Upper lobe of right lung (tissue), 1 donor: ENCODE measurements at regions not wholly inside any gene's neighbourhood (a gene's known extent, or its start where the extent isn't known, plus 50 kb on each side); places are given as distances from the start of the nearest gene placed in this dataset.

Experiments used
- ATAC-seq: fragments of 200-7000 bp; cut with Tn5 transposase; one replicate; pipeline ENCODE4 v1.9.1; 2020; ENCODE audit warnings: mild to moderate bottlenecking, moderate library complexity
- DNase-seq: peaks from one replicate; pipeline ENCODE4 v3.0.0-alpha.2; 2020
- H3K27ac ChIP-seq: fragments of 200-600 bp; one replicate; pipeline ENCODE4 v1.8.0; 2022
- H3K27me3 ChIP-seq: fragments of 200-600 bp; one replicate; pipeline ENCODE4 v1.8.0; 2022; ENCODE audit warnings: mild to moderate bottlenecking
- H3K36me3 ChIP-seq: fragments of 200-600 bp; one replicate; pipeline ENCODE4 v1.8.0; 2022
- H3K4me1 ChIP-seq: fragments of 200-600 bp; one replicate; pipeline ENCODE4 v1.8.0; 2022
- H3K4me3 ChIP-seq: fragments of 200-600 bp; one replicate; pipeline ENCODE4 v1.8.0; 2022; ENCODE audit warnings: mild to moderate bottlenecking
- H3K9me3 ChIP-seq: fragments of 200-600 bp; one replicate; pipeline ENCODE4 v1.8.0; 2022
- intact Hi-C: fragments of 100-400 bp; cut with DNase I; formaldehyde crosslinking; loops from one replicate; pipeline ENCODE4 v1.11.0; 2022
- TF ChIP-seq, protein P1 (sequence below): fragments of 200-600 bp; IDR thresholded peaks from one replicate; pipeline ENCODE4 v1.8.0; 2022; ENCODE audit warnings: antibody characterized with exemption
- donor health status: DM: no; HTN: yes; CAD: no; lungs with severe emphysema.

GRCh38 chr20:48057251-48057650, 272.0 kb upstream of the SULF2 start:
- H3K36me3 ChIP-seq: no peaks in the 10 kb centered on the region
- H3K4me3 ChIP-seq: no peak overlapping the region
- ATAC-seq (no peak), DNase-seq (no peak)
- TF ChIP-seq, protein P1, sequence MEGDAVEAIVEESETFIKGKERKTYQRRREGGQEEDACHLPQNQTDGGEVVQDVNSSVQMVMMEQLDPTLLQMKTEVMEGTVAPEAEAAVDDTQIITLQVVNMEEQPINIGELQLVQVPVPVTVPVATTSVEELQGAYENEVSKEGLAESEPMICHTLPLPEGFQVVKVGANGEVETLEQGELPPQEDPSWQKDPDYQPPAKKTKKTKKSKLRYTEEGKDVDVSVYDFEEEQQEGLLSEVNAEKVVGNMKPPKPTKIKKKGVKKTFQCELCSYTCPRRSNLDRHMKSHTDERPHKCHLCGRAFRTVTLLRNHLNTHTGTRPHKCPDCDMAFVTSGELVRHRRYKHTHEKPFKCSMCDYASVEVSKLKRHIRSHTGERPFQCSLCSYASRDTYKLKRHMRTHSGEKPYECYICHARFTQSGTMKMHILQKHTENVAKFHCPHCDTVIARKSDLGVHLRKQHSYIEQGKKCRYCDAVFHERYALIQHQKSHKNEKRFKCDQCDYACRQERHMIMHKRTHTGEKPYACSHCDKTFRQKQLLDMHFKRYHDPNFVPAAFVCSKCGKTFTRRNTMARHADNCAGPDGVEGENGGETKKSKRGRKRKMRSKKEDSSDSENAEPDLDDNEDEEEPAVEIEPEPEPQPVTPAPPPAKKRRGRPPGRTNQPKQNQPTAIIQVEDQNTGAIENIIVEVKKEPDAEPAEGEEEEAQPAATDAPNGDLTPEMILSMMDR: no peak
- intact Hi-C loops: no loop called here
- H3K27me3 ChIP-seq: no peaks in the 10 kb centered on the region
- no peak overlapping the region for H3K27ac ChIP-seq
- H3K9me3 ChIP-seq: no peaks in the 10 kb centered on the region
- no peaks in the 10 kb centered on the region for H3K4me1 ChIP-seq

DNA sequence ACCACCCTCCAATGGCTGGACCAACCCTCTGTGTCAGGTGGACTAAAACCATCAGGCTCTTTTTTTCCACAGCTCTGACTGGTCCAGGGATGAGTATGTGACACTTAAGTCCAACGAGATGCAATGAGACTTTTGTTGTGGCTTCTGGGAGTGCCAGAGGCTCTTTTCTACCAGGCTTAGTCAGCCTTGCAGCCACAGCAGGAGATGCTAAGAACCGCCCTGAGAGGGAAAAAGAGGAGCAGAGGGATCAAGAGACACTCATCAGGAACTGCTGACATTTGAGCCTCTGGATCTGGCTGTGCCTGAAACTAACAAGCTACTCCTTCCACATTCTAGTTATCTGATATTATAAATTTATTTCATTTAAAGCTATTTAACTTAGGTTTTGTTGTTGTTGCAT, 270.9 kb upstream of the SULF2 start:
- no peak for ATAC-seq
- no peaks in the 10 kb centered on the region for H3K4me1 ChIP-seq
- intact Hi-C loops: no loop called here
- no peak overlapping the region for H3K4me3 ChIP-seq
- DNase-seq: no peak
- no peaks in the 10 kb centered on the region for H3K36me3 ChIP-seq
- no peak overlapping the region for H3K27ac ChIP-seq
- H3K27me3 ChIP-seq: no peaks in the 10 kb centered on the region
- TF ChIP-seq, protein P1: no peak
- H3K9me3 ChIP-seq: no peaks in the 10 kb centered on the region

DNA sequence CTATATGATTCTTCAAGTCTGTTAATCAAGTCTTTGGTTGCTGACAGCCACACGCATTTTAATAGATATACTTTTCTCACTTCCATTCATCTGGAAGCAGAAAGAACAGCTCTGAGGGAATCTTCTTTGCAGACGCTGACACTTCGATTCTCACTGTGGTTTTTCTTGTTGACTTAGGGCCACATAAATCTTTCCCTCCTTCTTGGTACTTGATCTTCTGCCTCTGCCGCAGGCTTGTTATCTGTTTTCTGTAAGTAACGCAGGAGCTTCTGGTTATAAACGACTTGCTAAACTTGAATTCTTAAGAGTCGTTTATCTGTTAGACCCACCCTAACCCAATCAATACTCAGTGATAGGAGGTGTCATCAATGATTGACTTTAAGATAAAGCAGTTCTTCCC, 268.8 kb upstream of the SULF2 start:
- TF ChIP-seq, protein P1: no peak
- Histone ChIP-seq H3K27ac (no peak overlapping the region), H3K4me3 (no peak overlapping the region), H3K4me1 (no peaks in the 10 kb centered on the region), H3K9me3 (no peaks in the 10 kb centered on the region), H3K27me3 (no peaks in the 10 kb centered on the region), H3K36me3 (no peaks in the 10 kb centered on the region)
- no peak for DNase-seq
- no peak for ATAC-seq
- intact Hi-C loops: no loop called here

GRCh38 chr20:48052475-48052835, 267.2 kb upstream of the SULF2 start:
- intact Hi-C loops: no loop called here

DNA sequence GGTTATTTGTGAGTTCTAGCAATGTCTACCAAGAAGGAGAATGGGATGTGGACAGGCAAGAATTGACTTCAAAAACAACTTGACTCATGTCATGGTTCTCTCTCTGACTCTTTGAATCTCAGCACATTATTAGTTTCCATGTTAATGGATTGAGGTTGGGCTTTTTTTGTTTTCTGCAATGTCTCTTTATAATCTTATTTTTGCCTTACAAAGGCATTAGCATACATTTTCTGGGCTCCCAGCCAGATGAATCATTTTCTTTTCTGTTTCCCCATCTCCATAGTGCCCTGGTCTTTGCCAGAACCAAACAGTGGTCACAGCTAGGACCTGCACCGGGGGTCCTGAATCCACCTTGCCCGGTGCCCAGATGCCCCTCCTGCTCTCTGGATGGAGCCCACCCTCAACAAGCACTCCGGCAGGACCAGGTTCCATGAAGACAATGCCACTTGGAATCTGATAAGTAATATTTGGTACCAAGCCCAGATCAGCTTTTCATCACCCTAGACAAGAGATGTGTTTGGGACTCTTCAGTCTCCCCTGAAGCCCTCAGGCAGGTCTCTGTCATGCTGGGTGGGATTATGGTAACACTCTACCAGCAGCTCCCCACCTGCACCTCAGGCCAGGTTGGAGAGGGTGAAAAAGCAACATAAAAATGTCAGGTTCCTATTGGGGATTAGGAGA, 266.7 kb upstream of the SULF2 start:
- no peaks in the 10 kb centered on the region for H3K4me1 ChIP-seq
- H3K4me3 ChIP-seq: no peak overlapping the region
- intact Hi-C loops: no loop called here
- H3K27ac ChIP-seq: no peak overlapping the region
- DNase-seq (no peak), ATAC-seq (no peak)
- H3K27me3 ChIP-seq: no peaks in the 10 kb centered on the region
- TF ChIP-seq, protein P1: no peak
- no peaks in the 10 kb centered on the region for H3K9me3 ChIP-seq
- no peaks in the 10 kb centered on the region for H3K36me3 ChIP-seq

More at GRCh38 chr20:48052475-48052835, 267.2 kb upstream of the SULF2 start:
- ATAC-seq: no peak
- DNase-seq: no peak
- Histone ChIP-seq H3K4me1 (no peaks in the 10 kb centered on the region), H3K4me3 (no peak overlapping the region), H3K27ac (no peak overlapping the region), H3K9me3 (no peaks in the 10 kb centered on the region), H3K27me3 (no peaks in the 10 kb centered on the region), H3K36me3 (no peaks in the 10 kb centered on the region)
- TF ChIP-seq, protein P1: no peak

GRCh38 chr20:48049641-48050040, 264.4 kb upstream of the SULF2 start:
- intact Hi-C loops: no loop called here
- H3K9me3 ChIP-seq: no peaks in the 10 kb centered on the region
- no peak overlapping the region for H3K27ac ChIP-seq
- H3K4me3 ChIP-seq: no peak overlapping the region
- ATAC-seq: no peak
- DNase-seq: no peak
- no peaks in the 10 kb centered on the region for H3K36me3 ChIP-seq
- no peaks in the 10 kb centered on the region for H3K4me1 ChIP-seq
- H3K27me3 ChIP-seq: no peaks in the 10 kb centered on the region
- TF ChIP-seq, protein P1: no peak
